Astrocyte (in vitro differentiated cells and primary cell): ENCODE measurements at regions not wholly inside any gene's neighbourhood (a gene's known extent, or its start where the extent isn't known, plus 50 kb on each side); places are given as distances from the start of the nearest gene placed in this dataset.
"Not testable (repeated sequence)": the region's sequence is repeated elsewhere in the genome, so short reads cannot be mapped to it uniquely, and the experiment has no call there.

Source experiments
- DNase-seq: peaks from one replicate; pipeline ENCODE4 v3.0.0-alpha.2; 2010; ENCODE audit warnings: low read depth
- FAIRE-seq: peaks from 2 replicates; lab custom pipeline; 2011; peaks lifted over from hg19 to GRCh38; lab: Jason Lieb, UNC
- H2AFZ ChIP-seq: 2 replicates; pipeline ENCODE4 v1.6.0; 2012; ENCODE audit warnings: low read depth, low read length, inconsistent platforms
- H3K27ac ChIP-seq: 2 replicates; pipeline ENCODE4 v1.5.1; 2011; ENCODE audit warnings: low read depth, low read length, inconsistent platforms
- H3K27me3 ChIP-seq: 2 replicates; pipeline ENCODE4 v1.6.0; 2011; ENCODE audit warnings: low read length, inconsistent platforms; ENCODE audit not compliant: insufficient read depth
- H3K36me3 ChIP-seq: 2 replicates; pipeline ENCODE4 v1.5.1; 2011; ENCODE audit warnings: low read length, inconsistent platforms; ENCODE audit not compliant: insufficient read depth
- H3K4me1 ChIP-seq: 2 replicates; pipeline ENCODE4 v1.5.1; 2011; ENCODE audit warnings: low read length, inconsistent platforms; ENCODE audit not compliant: insufficient read depth
- H3K4me2 ChIP-seq: 2 replicates; pipeline ENCODE4 v1.6.0; 2012; ENCODE audit warnings: low read length, inconsistent platforms
- H3K4me3 ChIP-seq: 2 replicates; pipeline ENCODE4 v1.5.1; 2011; ENCODE audit warnings: low read depth, mild to moderate bottlenecking, low read length, inconsistent platforms; ENCODE audit not compliant: insufficient read depth
- H3K79me2 ChIP-seq: 2 replicates; pipeline ENCODE4 v1.6.0; 2012; ENCODE audit warnings: mild to moderate bottlenecking, low read length, inconsistent platforms; ENCODE audit not compliant: insufficient read depth
- H3K9ac ChIP-seq: 2 replicates; pipeline ENCODE4 v1.6.0; 2012; ENCODE audit warnings: mild to moderate bottlenecking, low read length, inconsistent platforms
- H3K9me3 ChIP-seq: 2 replicates; pipeline ENCODE4 v1.5.1; 2012; ENCODE audit warnings: low read depth, mild to moderate bottlenecking, low read length, inconsistent platforms; ENCODE audit not compliant: insufficient read depth
- H4K20me1 ChIP-seq: 2 replicates; pipeline ENCODE4 v1.6.0; 2012; ENCODE audit warnings: low read length, inconsistent platforms; ENCODE audit not compliant: insufficient read depth
- H3K27ac Mint-ChIP-seq: one replicate; pipeline ENCODE4 v1.8.0; 2021; ENCODE audit warnings: mild to moderate bottlenecking, mixed read lengths; ENCODE audit not compliant: unreplicated experiment
- H3K27me3 Mint-ChIP-seq: one replicate; pipeline ENCODE4 v1.8.0; 2021; ENCODE audit warnings: low read depth, mixed read lengths; ENCODE audit not compliant: unreplicated experiment
- H3K36me3 Mint-ChIP-seq: one replicate; pipeline ENCODE4 v1.8.0; 2021; ENCODE audit warnings: low read depth, mixed read lengths; ENCODE audit not compliant: unreplicated experiment
- H3K4me1 Mint-ChIP-seq: one replicate; pipeline ENCODE4 v1.8.0; 2021; ENCODE audit warnings: low read depth, mixed read lengths; ENCODE audit not compliant: unreplicated experiment
- H3K4me3 Mint-ChIP-seq: one replicate; pipeline ENCODE4 v1.8.0; 2021; ENCODE audit warnings: mild to moderate bottlenecking, moderate library complexity, mixed read lengths; ENCODE audit not compliant: unreplicated experiment
- H3K9me3 Mint-ChIP-seq: one replicate; pipeline ENCODE4 v1.8.0; 2021; ENCODE audit warnings: mild to moderate bottlenecking, mixed read lengths; ENCODE audit not compliant: unreplicated experiment
- EZH2 ChIP-seq: IDR thresholded peaks from 2 replicates; pipeline ENCODE4 v1.6.1; 2012; ENCODE audit warnings: mild to moderate bottlenecking, low read length, inconsistent platforms; ENCODE audit not compliant: insufficient read depth
- TF ChIP-seq, protein P1 (sequence below): IDR thresholded peaks from 2 replicates; pipeline ENCODE4 v1.5.1; 2011; ENCODE audit warnings: low read depth, mild to moderate bottlenecking, inconsistent platforms, low read length, moderate library complexity; ENCODE audit not compliant: insufficient read depth

- Mint-ChIP-seq H3K36me3 (no peaks in the 10 kb centered on the region), H3K4me1 (no peaks in the 10 kb centered on the region), H3K9me3 (no peaks in the 10 kb centered on the region), H3K27ac (no peak overlapping the region), H3K4me3 (no peak overlapping the region), H3K27me3 (no peaks in the 10 kb centered on the region)
- Histone ChIP-seq H3K79me2 (no peaks in the 10 kb centered on the region), H3K4me1 (no peaks in the 10 kb centered on the region), H3K9me3 (no peaks in the 10 kb centered on the region), H3K27me3 (no peaks in the 10 kb centered on the region), H3K9ac (no peak overlapping the region), H3K36me3 (no peaks in the 10 kb centered on the region), H3K27ac (no peak overlapping the region), H3K4me2 (no peak overlapping the region), H4K20me1 (no peaks in the 10 kb centered on the region), H3K4me3 (no peak overlapping the region), H2AFZ (no peak overlapping the region)
- TF ChIP-seq, protein P1, sequence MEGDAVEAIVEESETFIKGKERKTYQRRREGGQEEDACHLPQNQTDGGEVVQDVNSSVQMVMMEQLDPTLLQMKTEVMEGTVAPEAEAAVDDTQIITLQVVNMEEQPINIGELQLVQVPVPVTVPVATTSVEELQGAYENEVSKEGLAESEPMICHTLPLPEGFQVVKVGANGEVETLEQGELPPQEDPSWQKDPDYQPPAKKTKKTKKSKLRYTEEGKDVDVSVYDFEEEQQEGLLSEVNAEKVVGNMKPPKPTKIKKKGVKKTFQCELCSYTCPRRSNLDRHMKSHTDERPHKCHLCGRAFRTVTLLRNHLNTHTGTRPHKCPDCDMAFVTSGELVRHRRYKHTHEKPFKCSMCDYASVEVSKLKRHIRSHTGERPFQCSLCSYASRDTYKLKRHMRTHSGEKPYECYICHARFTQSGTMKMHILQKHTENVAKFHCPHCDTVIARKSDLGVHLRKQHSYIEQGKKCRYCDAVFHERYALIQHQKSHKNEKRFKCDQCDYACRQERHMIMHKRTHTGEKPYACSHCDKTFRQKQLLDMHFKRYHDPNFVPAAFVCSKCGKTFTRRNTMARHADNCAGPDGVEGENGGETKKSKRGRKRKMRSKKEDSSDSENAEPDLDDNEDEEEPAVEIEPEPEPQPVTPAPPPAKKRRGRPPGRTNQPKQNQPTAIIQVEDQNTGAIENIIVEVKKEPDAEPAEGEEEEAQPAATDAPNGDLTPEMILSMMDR: no peak
- no peak for TF ChIP-seq EZH2
- FAIRE-seq: no peak
- no peak for DNase-seq
Measured at GRCh38 chr4:114444211-114444610, 154.4 kb upstream of the UGT8 start.

GRCh38 chr4:114447963-114448516, 150.6 kb upstream of the UGT8 start:
- DNase-seq, H3K4me1 ChIP-seq, H3K27me3 Mint-ChIP-seq, H3K27ac ChIP-seq, H3K36me3 Mint-ChIP-seq, H3K4me3 Mint-ChIP-seq, H4K20me1 ChIP-seq, H3K79me2 ChIP-seq, H3K4me1 Mint-ChIP-seq, H2AFZ ChIP-seq, H3K9me3 ChIP-seq, H3K4me2 ChIP-seq, FAIRE-seq, H3K9me3 Mint-ChIP-seq, H3K9ac ChIP-seq, H3K36me3 ChIP-seq, H3K4me3 ChIP-seq, H3K27ac Mint-ChIP-seq, H3K27me3 ChIP-seq: not testable (repeated sequence)

DNA sequence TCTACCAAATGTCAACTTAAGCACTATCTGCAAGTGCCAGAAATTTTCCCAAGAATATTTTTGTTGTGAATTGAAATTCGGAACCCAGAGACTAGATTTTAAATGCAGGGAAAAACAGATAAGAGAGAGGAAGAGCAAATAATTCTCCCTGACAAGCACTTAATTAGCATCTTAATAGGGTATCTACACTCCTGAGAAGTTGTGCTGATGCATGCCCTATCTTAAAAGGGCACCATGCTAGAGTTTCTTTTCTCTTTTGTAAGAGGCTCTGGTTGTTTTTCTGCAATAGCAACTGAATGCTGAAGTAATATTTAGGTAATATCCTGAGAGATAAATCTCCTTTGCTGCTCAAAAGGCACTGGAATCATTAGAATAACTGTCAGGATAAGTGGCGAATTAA, 139.9 kb upstream of the UGT8 start:
- Mint-ChIP-seq H3K27me3 (no peaks in the 10 kb centered on the region), H3K4me1 (no peaks in the 10 kb centered on the region), H3K9me3 (no peaks in the 10 kb centered on the region), H3K4me3 (no peak overlapping the region), H3K27ac (no peak overlapping the region), H3K36me3 (no peaks in the 10 kb centered on the region)
- Histone ChIP-seq H4K20me1 (no peaks in the 10 kb centered on the region), H3K9me3 (no peaks in the 10 kb centered on the region), H2AFZ (no peak overlapping the region), H3K4me1 (no peaks in the 10 kb centered on the region), H3K27ac (no peak overlapping the region), H3K4me2 (no peak overlapping the region), H3K79me2 (no peaks in the 10 kb centered on the region), H3K9ac (no peak overlapping the region), H3K4me3 (no peak overlapping the region), H3K27me3 (no peaks in the 10 kb centered on the region), H3K36me3 (no peaks in the 10 kb centered on the region)
- DNase-seq: no peak
- no peak for FAIRE-seq
- no peak for TF ChIP-seq EZH2
- TF ChIP-seq, protein P1: no peak
